ENCODE measurements at regions not wholly inside any gene's neighbourhood (a gene's known extent, or its start where the extent isn't known, plus 50 kb on each side); places are given as distances from the start of the nearest gene placed in this dataset.

- DNase-seq (ENCODE audit: low read depth, low spot score), result no peak
Measured at GRCh38 chr13:106173891-106174610, 361.4 kb downstream of the EFNB2 start.

- DNase-seq (ENCODE audit: low read depth, low spot score), result no peak
Measured at GRCh38 chr13:106173346-106173745, 362.1 kb downstream of the EFNB2 start.

- no peak for DNase-seq (ENCODE audit: low read depth, low spot score)
Measured at GRCh38 chr13:106172176-106172905, 363.1 kb downstream of the EFNB2 start.

GRCh38 chr13:106163426-106163825 is 372.0 kb downstream of the EFNB2 start:
- no peak for DNase-seq (ENCODE audit: low read depth, low spot score)

GRCh38 chr13:106161146-106161545 is 374.3 kb downstream of the EFNB2 start:
- DNase-seq (ENCODE audit: low read depth, low spot score), result no peak

GRCh38 chr13:106159295-106160195 is 375.9 kb downstream of the EFNB2 start:
- peak; percentile 35 for DNase-seq (ENCODE audit: low read depth, low spot score)

- no peak for DNase-seq (ENCODE audit: low read depth, low spot score)
Measured at GRCh38 chr13:106156468-106156867, 379.0 kb downstream of the EFNB2 start.

GRCh38 chr13:106155411-106155810 is 380.1 kb downstream of the EFNB2 start:
- DNase-seq (ENCODE audit: low read depth, low spot score), result no peak

GRCh38 chr13:106153876-106154275 is 381.6 kb downstream of the EFNB2 start:
- DNase-seq (ENCODE audit: low read depth, low spot score), result no peak

GRCh38 chr13:106153041-106153440 is 382.4 kb downstream of the EFNB2 start:
- DNase-seq (ENCODE audit: low read depth, low spot score), result no peak

- no peak for DNase-seq (ENCODE audit: low read depth, low spot score)
Measured at GRCh38 chr13:106152047-106152446, 383.4 kb downstream of the EFNB2 start.

- DNase-seq (ENCODE audit: low read depth, low spot score), result peak; percentile 45
Measured at GRCh38 chr13:106151056-106151699, 384.3 kb downstream of the EFNB2 start.

GRCh38 chr13:106145997-106146864 is 389.2 kb downstream of the EFNB2 start:
- DNase-seq (ENCODE audit: low read depth, low spot score), result peak; percentile 41

- no peak for DNase-seq (ENCODE audit: low read depth, low spot score)
Measured at GRCh38 chr13:106145070-106145469, 390.4 kb downstream of the EFNB2 start.

- DNase-seq (ENCODE audit: low read depth, low spot score), result peak; percentile 39
Measured at GRCh38 chr13:106143930-106144709, 391.3 kb downstream of the EFNB2 start.

GRCh38 chr13:106143392-106143791 is 392.1 kb downstream of the EFNB2 start:
- no peak for DNase-seq (ENCODE audit: low read depth, low spot score)

GRCh38 chr13:106140476-106140875 is 395.0 kb downstream of the EFNB2 start:
- DNase-seq (ENCODE audit: low read depth, low spot score), result no peak

GRCh38 chr13:106139942-106140341 is 395.5 kb downstream of the EFNB2 start:
- no peak for DNase-seq (ENCODE audit: low read depth, low spot score)

- DNase-seq (ENCODE audit: low read depth, low spot score), result no peak
Measured at GRCh38 chr13:106139377-106139776, 396.1 kb downstream of the EFNB2 start.

GRCh38 chr13:106138620-106139019 is 396.8 kb downstream of the EFNB2 start:
- no peak for DNase-seq (ENCODE audit: low read depth, low spot score)

Measured in ELF-1 (cell line).